ENCODE measurements at regions not wholly inside any gene's neighbourhood (a gene's known extent, or its start where the extent isn't known, plus 50 kb on each side); places are given as distances from the start of the nearest gene placed in this dataset.
"Not testable (repeated sequence)": the region's sequence is repeated elsewhere in the genome, so short reads cannot be mapped to it uniquely, and the experiment has no call there.

DNA sequence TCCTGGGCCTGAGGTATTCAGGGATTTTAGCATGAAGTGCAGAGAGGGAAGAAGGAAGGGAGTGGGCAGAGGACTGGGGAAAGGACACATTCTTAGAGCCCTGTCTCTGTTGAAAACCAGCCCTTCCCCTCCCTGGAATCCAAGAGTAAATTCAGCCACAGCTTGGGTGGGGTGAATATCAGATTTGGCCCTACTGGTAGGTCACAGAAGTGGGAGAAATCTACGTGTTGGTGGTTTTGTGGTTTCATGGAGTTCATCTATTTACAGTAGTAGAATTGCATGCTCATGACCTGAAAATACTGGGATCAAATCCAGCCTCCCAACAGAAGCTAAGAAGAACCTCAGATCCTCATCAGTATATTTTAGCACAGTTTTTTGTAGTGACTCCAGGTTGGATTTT, 404.4 kb downstream of the BMP2 start:
- TF ChIP-seq FOXA1 (IDR thresholded peaks at IDR 0.05) (no peak), ELF4 (IDR thresholded peaks at IDR 0.05) (no peak), ZNF384 (IDR thresholded peaks at IDR 0.05) (no peak), SP1 (IDR thresholded peaks at IDR 0.05) (no peak), BHLHE40 (IDR thresholded peaks at IDR 0.05; ENCODE audit: borderline replicate concordance) (no peak), ARNT (IDR thresholded peaks at IDR 0.05) (no peak), NFRKB (IDR thresholded peaks at IDR 0.05) (no peak), FOXM1 (IDR thresholded peaks at IDR 0.05; ENCODE audit: borderline replicate concordance) (no peak), LEF1 (IDR thresholded peaks at IDR 0.05; ENCODE audit: borderline replicate concordance) (no peak)
- TF ChIP-seq, protein P1, sequence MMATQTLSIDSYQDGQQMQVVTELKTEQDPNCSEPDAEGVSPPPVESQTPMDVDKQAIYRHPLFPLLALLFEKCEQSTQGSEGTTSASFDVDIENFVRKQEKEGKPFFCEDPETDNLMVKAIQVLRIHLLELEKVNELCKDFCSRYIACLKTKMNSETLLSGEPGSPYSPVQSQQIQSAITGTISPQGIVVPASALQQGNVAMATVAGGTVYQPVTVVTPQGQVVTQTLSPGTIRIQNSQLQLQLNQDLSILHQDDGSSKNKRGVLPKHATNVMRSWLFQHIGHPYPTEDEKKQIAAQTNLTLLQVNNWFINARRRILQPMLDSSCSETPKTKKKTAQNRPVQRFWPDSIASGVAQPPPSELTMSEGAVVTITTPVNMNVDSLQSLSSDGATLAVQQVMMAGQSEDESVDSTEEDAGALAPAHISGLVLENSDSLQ (IDR thresholded peaks at IDR 0.05), result no peak
- CTCF ChIA-PET, result no interaction called here
- no peak for DNase-seq (ENCODE audit: extremely low spot score)
- POLR2A ChIA-PET, result no interaction called here

DNA sequence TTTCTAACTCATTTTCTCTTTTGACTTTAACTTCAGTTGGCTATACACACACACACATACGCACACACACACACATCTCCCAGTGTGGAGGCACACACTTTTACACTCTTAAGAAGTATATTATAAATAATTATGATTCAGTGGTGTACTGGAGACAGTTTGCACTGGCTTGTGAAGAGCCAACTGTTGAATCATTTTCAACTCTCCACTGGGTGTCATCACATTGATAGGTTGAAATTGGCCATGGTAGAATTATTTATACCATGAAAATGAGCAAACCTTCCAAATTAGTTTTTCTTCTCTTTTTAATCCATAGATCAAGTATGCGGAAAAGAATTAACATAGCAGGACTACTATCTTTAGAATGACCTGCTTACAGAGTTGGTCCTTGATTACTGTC, 407.1 kb downstream of the BMP2 start:
- CTCF ChIA-PET, result no interaction called here
- no peak for TF ChIP-seq BHLHE40 (IDR thresholded peaks at IDR 0.05; ENCODE audit: borderline replicate concordance)
- POLR2A ChIA-PET, result no interaction called here

DNA sequence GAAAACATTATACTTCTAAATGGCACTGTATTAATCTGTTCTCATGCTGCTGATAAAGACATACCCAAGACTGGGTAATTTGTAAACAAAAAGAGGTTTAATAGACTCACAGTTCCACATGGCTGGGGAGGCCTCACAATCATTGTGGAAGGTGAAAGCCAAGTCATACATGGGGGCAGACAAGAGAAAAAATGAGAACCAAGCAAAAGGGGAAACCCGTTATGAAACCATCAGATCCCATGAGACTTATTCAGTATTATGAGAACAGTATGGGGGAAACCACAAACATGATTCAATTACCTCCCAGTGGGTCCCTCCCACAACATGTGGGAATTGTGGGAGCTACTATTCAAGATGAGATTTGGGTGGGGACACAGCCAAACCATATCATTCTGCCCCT, 408.3 kb downstream of the BMP2 start:
- POLR2A ChIA-PET, CTCF ChIA-PET: not testable (repeated sequence)

More for the DNA sequence above, 407.1 kb downstream of the BMP2 start:
- no peak for DNase-seq (ENCODE audit: extremely low spot score)

DNA sequence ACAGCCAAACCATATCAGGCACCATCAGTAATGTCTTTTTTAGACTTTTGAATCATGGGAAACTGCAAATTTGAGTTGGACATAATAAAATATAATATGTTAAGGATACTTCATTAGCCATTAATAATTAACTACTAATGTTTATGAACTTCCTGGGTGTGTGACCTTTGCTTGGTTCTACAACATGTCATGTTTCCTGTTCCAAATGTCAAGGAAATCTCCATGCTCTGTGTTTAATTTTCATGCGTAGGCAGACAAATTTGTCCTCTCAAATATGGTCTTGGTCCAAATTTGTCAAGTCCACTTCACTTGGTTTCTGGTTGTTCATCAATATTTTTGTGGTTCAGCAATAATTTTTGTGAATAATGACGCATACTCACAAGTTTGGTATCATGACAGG, 410.5 kb downstream of the BMP2 start:
- TF ChIP-seq ZNF384 (IDR thresholded peaks at IDR 0.05), result no peak
- no peak for TF ChIP-seq TARDBP (IDR thresholded peaks at IDR 0.05)
- TF ChIP-seq NFRKB (IDR thresholded peaks at IDR 0.05), result no peak
- no peak for TF ChIP-seq L3MBTL2 (conservative IDR thresholded peaks at IDR 0.05)
- TF ChIP-seq SP1 (IDR thresholded peaks at IDR 0.05), result no peak
- no peak for TF ChIP-seq SUZ12 (IDR thresholded peaks at IDR 0.05)
- TF ChIP-seq ELF4 (IDR thresholded peaks at IDR 0.05), result no peak
- no peak for TF ChIP-seq FOXM1 (IDR thresholded peaks at IDR 0.05; ENCODE audit: borderline replicate concordance)
- no peak for TF ChIP-seq LEF1 (IDR thresholded peaks at IDR 0.05; ENCODE audit: borderline replicate concordance)
- TF ChIP-seq FOXK2 (IDR thresholded peaks at IDR 0.05), result no peak
- TF ChIP-seq BHLHE40 (IDR thresholded peaks at IDR 0.05; ENCODE audit: borderline replicate concordance), result no peak
- no peak for TF ChIP-seq CTBP1 (IDR thresholded peaks at IDR 0.05; ENCODE audit: borderline replicate concordance)
- TF ChIP-seq HDGF (IDR thresholded peaks at IDR 0.05; ENCODE audit: borderline replicate concordance), result no peak
- no peak for TF ChIP-seq ARNT (IDR thresholded peaks at IDR 0.05)
- TF ChIP-seq, protein P1 (IDR thresholded peaks at IDR 0.05), result no peak
- no peak for TF ChIP-seq FOXA1 (IDR thresholded peaks at IDR 0.05)
- DNase-seq (ENCODE audit: extremely low spot score), result no peak
- ChIA-PET CTCF (no interaction called here), POLR2A (no interaction called here)

More for the DNA sequence above, 408.3 kb downstream of the BMP2 start:
- not testable (repeated sequence) for DNase-seq (ENCODE audit: extremely low spot score)

DNA sequence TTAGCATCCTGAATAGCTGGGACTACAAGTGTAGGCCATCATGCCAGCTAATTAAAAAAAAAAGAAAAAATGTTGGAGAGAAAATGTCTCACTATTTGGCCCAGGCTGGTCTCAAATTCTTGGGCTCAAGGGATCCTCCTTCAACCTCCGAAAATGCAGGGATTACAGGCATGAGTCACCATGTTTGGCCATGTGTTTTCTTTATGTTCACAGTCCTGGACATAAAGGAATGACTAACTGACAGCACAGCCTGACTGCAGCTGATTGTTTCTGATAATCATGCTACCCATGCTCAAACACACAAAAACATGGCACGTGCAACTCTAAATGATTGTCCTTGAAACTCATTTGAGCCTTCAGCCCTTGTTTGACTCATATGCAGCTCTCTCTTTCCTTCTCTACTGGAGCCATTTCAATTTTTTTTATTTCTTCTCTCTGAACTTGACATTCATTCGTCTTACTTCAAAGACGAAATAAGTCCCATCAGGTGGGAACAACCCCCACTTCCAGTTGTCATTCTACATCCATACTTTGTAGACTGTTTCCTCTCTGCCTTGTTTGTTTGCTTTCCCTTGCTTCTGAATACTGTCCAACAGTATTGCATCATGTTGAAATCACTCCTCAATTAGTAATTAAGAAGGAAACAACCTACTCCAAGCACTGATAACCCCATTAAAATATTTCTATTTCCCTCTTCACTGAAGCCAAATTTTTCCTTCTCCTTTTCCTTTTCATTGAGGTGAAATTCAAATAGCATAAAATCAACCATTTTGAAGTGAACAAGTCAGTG, 413.0 kb downstream of the BMP2 start:
- POLR2A ChIA-PET, result no interaction called here
- DNase-seq (ENCODE audit: extremely low spot score), result no peak
- CTCF ChIA-PET, result no interaction called here
- no peak for TF ChIP-seq LEF1 (IDR thresholded peaks at IDR 0.05; ENCODE audit: borderline replicate concordance)
- no peak for TF ChIP-seq HDGF (IDR thresholded peaks at IDR 0.05; ENCODE audit: borderline replicate concordance)
- no peak for TF ChIP-seq FOXA1 (IDR thresholded peaks at IDR 0.05)
- no peak for TF ChIP-seq SP1 (IDR thresholded peaks at IDR 0.05)
- TF ChIP-seq ELF4 (IDR thresholded peaks at IDR 0.05), result no peak

DNA sequence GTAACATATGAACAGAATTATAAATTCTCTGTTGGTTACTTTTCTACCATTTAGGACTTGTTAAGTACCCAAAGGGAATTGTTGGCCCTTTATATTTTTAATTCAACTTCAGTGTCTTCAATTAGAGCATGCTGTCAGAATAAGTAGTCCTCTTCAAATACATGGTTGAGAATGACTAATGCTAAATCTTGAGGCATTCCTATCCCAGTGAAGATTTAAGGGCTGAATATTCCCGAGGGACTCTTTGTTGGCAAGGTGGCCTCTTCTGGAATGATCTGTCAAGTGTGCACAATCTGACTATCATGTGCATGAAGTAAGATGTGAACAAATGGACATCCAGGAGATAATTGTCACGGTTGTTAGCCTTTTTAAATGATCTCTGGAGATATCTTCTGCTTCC, 421.7 kb downstream of the BMP2 start:
- TF ChIP-seq HDGF (IDR thresholded peaks at IDR 0.05; ENCODE audit: borderline replicate concordance) (no peak), TARDBP (IDR thresholded peaks at IDR 0.05) (no peak), FOXM1 (IDR thresholded peaks at IDR 0.05; ENCODE audit: borderline replicate concordance) (no peak), SUZ12 (IDR thresholded peaks at IDR 0.05) (no peak), ZNF384 (IDR thresholded peaks at IDR 0.05) (no peak), L3MBTL2 (conservative IDR thresholded peaks at IDR 0.05) (no peak), NFRKB (IDR thresholded peaks at IDR 0.05) (no peak), ELF4 (IDR thresholded peaks at IDR 0.05) (no peak)
- POLR2A ChIA-PET, result no interaction called here
- no peak for DNase-seq (ENCODE audit: extremely low spot score)
- CTCF ChIA-PET, result interaction anchor here (0.9 to 1.0 kb wide), 2 partner anchors 39 to 97 kb away, joined by 3 read pairs; no protein-coding TSS in a partner anchor

DNA sequence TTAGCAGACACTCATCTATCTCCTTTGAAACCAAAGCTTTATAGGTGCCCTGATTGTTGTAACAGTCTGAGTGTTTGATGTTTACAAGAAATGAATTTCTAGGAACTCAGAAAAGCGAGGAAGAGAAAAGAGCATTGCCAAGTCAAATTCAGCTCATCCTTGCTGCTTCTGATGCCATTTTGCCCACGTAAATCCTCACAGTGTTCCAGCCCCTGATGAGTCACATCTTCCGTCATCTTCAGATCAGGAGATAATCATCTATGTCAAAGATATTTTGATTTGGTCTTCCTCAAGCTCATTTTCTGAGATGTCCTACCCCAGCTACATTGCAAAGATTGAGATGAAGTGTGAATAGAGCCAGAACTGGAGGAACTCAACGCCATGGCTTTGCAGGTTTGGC, 426.2 kb downstream of the BMP2 start:
- TF ChIP-seq BHLHE40 (IDR thresholded peaks at IDR 0.05; ENCODE audit: borderline replicate concordance) (no peak), L3MBTL2 (conservative IDR thresholded peaks at IDR 0.05) (no peak), TARDBP (IDR thresholded peaks at IDR 0.05) (no peak), ZNF384 (IDR thresholded peaks at IDR 0.05) (no peak), ARNT (IDR thresholded peaks at IDR 0.05) (no peak)
- POLR2A ChIA-PET, result no interaction called here
- no peak for DNase-seq (ENCODE audit: extremely low spot score)
- CTCF ChIA-PET, result interaction anchor here (1.1 kb wide), 1 partner anchor 92 kb away, joined by 3 read pairs; no protein-coding TSS in a partner anchor

DNA sequence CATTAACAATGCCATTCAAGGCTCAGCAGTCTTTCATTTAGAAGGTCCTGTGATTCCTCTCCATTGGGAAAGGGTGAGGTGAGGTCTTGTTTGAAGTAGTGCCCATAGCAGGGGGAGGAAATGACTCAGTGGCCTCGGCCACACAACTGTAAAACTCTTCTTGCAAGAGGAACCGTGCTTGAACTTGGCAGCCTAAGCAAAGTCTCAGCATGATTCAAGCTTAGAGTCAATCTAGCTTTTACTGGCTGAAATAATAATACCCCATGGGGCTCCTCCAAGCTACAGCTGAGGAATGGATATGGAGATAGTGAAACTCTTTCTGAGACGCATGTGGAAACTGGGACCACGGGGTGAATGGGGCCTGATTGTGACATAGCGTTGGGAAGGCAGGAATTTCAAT, 428.2 kb downstream of the BMP2 start:
- DNase-seq (ENCODE audit: extremely low spot score), result no peak
- ChIA-PET POLR2A (no interaction called here), CTCF (no interaction called here)
- TF ChIP-seq FOXA1 (IDR thresholded peaks at IDR 0.05) (no peak), SP1 (IDR thresholded peaks at IDR 0.05) (no peak), NFRKB (IDR thresholded peaks at IDR 0.05) (no peak), ELF4 (IDR thresholded peaks at IDR 0.05) (no peak), SUZ12 (IDR thresholded peaks at IDR 0.05) (no peak), CTBP1 (IDR thresholded peaks at IDR 0.05; ENCODE audit: borderline replicate concordance) (no peak), BHLHE40 (IDR thresholded peaks at IDR 0.05; ENCODE audit: borderline replicate concordance) (no peak)
- TF ChIP-seq, protein P1 (IDR thresholded peaks at IDR 0.05), result no peak
